ENCODE measurements at regions not wholly inside any gene's neighbourhood (a gene's known extent, or its start where the extent isn't known, plus 50 kb on each side); places are given as distances from the start of the nearest gene placed in this dataset.
"Not testable (repeated sequence)": the region's sequence is repeated elsewhere in the genome, so short reads cannot be mapped to it uniquely, and the experiment has no call there.

GRCh38 chr22:48299124-48299523 is 1528.5 kb downstream of the BRD1 start:
- H3K27me3 ChIP-seq: no peaks in the 10 kb centered on the region
- H3K4me1 ChIP-seq: no peaks in the 10 kb centered on the region
- H3K9me3 ChIP-seq: no peaks in the 10 kb centered on the region
- WGBS, 2 donors: 88 to 89% methylated on average over 8 of the region's 8 CpGs
- H3K4me3 ChIP-seq: no peak overlapping the region
- DNase-seq: no peak
- H3K36me3 ChIP-seq: no peaks in the 10 kb centered on the region
- intact Hi-C loops (cut with DNase I): no loop called here
- no peak for TF ChIP-seq CTCF (IDR thresholded peaks at IDR 0.05)
- TF ChIP-seq POLR2A (IDR thresholded peaks at IDR 0.05): no peak
- TF ChIP-seq EP300 (IDR thresholded peaks at IDR 0.05): no peak
- no peak for TF ChIP-seq POLR2AphosphoS5 (IDR thresholded peaks at IDR 0.05)
- no peak overlapping the region for H3K27ac ChIP-seq

GRCh38 chr22:48297296-48297695 is 1530.4 kb downstream of the BRD1 start:
- no peak overlapping the region for H3K4me3 ChIP-seq
- H3K9me3 ChIP-seq: no peaks in the 10 kb centered on the region
- WGBS, 2 donors: 66 to 80% methylated on average over 7 of the region's 7 CpGs
- no peaks in the 10 kb centered on the region for H3K4me1 ChIP-seq
- intact Hi-C loops (cut with DNase I): no loop called here
- no peak for DNase-seq
- H3K27me3 ChIP-seq: no peaks in the 10 kb centered on the region
- TF ChIP-seq EP300 (IDR thresholded peaks at IDR 0.05) (no peak), CTCF (IDR thresholded peaks at IDR 0.05) (no peak), POLR2A (IDR thresholded peaks at IDR 0.05) (no peak), POLR2AphosphoS5 (IDR thresholded peaks at IDR 0.05) (no peak)
- no peaks in the 10 kb centered on the region for H3K36me3 ChIP-seq
- H3K27ac ChIP-seq: no peak overlapping the region

- WGBS, 2 donors: 47 to 80% methylated on average over 2 of the region's 2 CpGs
- not testable (repeated sequence) for H3K9me3 ChIP-seq, H3K27ac ChIP-seq, H3K4me3 ChIP-seq, H3K27me3 ChIP-seq, H3K36me3 ChIP-seq, DNase-seq
- intact Hi-C loops (cut with DNase I): loop anchor here (10.0 kb wide), 2 partner anchors 1005 to 1175 kb away; no protein-coding TSS in a partner anchor
- H3K4me1 ChIP-seq: peaks cover 0 to 13% (median 2%) of the 10 kb centered on the region in 4 donors
Measured at GRCh38 chr22:48289954-48290353, 1527.5 kb downstream of the TBC1D22A start.

- Histone ChIP-seq H3K9me3 (no peaks in the 10 kb centered on the region), H3K27ac (no peak overlapping the region), H3K27me3 (peaks cover 0 to 8% (median 0%) of the 10 kb centered on the region in 3 donors), H3K4me1 (peaks cover 0 to 13% (median 2%) of the 10 kb centered on the region in 4 donors), H3K4me3 (no peak overlapping the region), H3K36me3 (no peaks in the 10 kb centered on the region)
- TF ChIP-seq POLR2AphosphoS5 (IDR thresholded peaks at IDR 0.05): no peak
- no peak for TF ChIP-seq POLR2A (IDR thresholded peaks at IDR 0.05)
- no peak for TF ChIP-seq CTCF (IDR thresholded peaks at IDR 0.05)
- no peak for TF ChIP-seq EP300 (IDR thresholded peaks at IDR 0.05)
- intact Hi-C loops (cut with DNase I): loop anchor here (10.0 kb wide), 2 partner anchors 1004 to 1174 kb away; no protein-coding TSS in a partner anchor
- no peak for DNase-seq
- WGBS, 2 donors: 73 to 74% methylated on average over 3 of the region's 3 CpGs
Measured at GRCh38 chr22:48288376-48288940, 1526.0 kb downstream of the TBC1D22A start.

- Histone ChIP-seq H3K36me3 (no peaks in the 10 kb centered on the region), H3K27me3 (peaks cover 0 to 8% (median 0%) of the 10 kb centered on the region in 3 donors), H3K27ac (no peak overlapping the region), H3K9me3 (no peaks in the 10 kb centered on the region), H3K4me1 (peaks cover 0 to 13% (median 2%) of the 10 kb centered on the region in 4 donors), H3K4me3 (no peak overlapping the region)
- intact Hi-C loops (cut with DNase I): loop anchor here (10.0 kb wide), 2 partner anchors 1002 to 1172 kb away; no protein-coding TSS in a partner anchor
- 65 to 68% methylated on average over 5 of the region's 5 CpGs for WGBS, 2 donors
- DNase-seq: no peak
- TF ChIP-seq POLR2AphosphoS5 (IDR thresholded peaks at IDR 0.05) (no peak), EP300 (IDR thresholded peaks at IDR 0.05) (no peak), CTCF (IDR thresholded peaks at IDR 0.05) (no peak), POLR2A (IDR thresholded peaks at IDR 0.05) (no peak)
Measured at GRCh38 chr22:48287031-48287430, 1524.6 kb downstream of the TBC1D22A start.
